A673 (cell line): ENCODE measurements at regions not wholly inside any gene's neighbourhood (a gene's known extent, or its start where the extent isn't known, plus 50 kb on each side); places are given as distances from the start of the nearest gene placed in this dataset.

ENCODE experiments used
- BruUV-seq: library from RNA; stranded (reverse); fragments of 400-500 nt; replicated peaks from 2 replicates; lab custom pipeline; 2021; lab: Mats Ljungman, UMichigan
- CTCF ChIA-PET: fragments of 300-600 bp; sonication (Branson Sonifier 250); formaldehyde crosslinking; loops from one replicate; lab custom pipeline; 2022; ENCODE audit warnings: antibody characterized with exemption; lab: Charles Lee
- POLR2A ChIA-PET: fragments of 300-600 bp; sonication (Branson Sonifier 250); formaldehyde crosslinking; loops from one replicate; lab custom pipeline; 2022; ENCODE audit warnings: antibody characterized with exemption; ENCODE audit not compliant: low non-redundant PET; lab: Charles Lee
- DNase-seq: peaks from one replicate; pipeline ENCODE4 v3.0.0-alpha.2; 2015; ENCODE audit warnings: low spot score
- H3K27ac ChIP-seq: fragments of 200-600 bp; sonication (generic); 2 replicates; pipeline ENCODE4 v1.5.1; 2016; ENCODE audit warnings: mixed run types, low read depth, mild to moderate bottlenecking, mixed read lengths, antibody characterized with exemption, low read length; ENCODE audit not compliant: poor library complexity, severe bottlenecking
- H3K27me3 ChIP-seq: fragments of 200-600 bp; sonication (generic); replicated peaks from 2 replicates; pipeline ENCODE4 v1.6.1; 2017; ENCODE audit warnings: mixed run types, low read depth, mild to moderate bottlenecking, mixed read lengths, antibody characterized with exemption, low read length; ENCODE audit not compliant: insufficient read depth, poor library complexity
- H3K36me3 ChIP-seq: fragments of 200-600 bp; sonication (generic); 2 replicates; pipeline ENCODE4 v1.6.1; 2016; ENCODE audit warnings: mixed run types, mild to moderate bottlenecking, mixed read lengths, antibody characterized with exemption, low read length; ENCODE audit not compliant: insufficient read depth, poor library complexity, severe bottlenecking
- H3K4me1 ChIP-seq: fragments of 200-600 bp; sonication (generic); 2 replicates; pipeline ENCODE4 v1.6.1; 2017; ENCODE audit warnings: mixed run types, mild to moderate bottlenecking, mixed read lengths, antibody characterized with exemption, low read length; ENCODE audit not compliant: insufficient read depth, poor library complexity, severe bottlenecking
- H3K4me3 ChIP-seq: fragments of 200-600 bp; sonication (generic); 2 replicates; pipeline ENCODE4 v1.5.1; 2016; ENCODE audit warnings: low read depth, mixed run types, mild to moderate bottlenecking, mixed read lengths, low read length; ENCODE audit not compliant: poor library complexity, severe bottlenecking
- H3K9me3 ChIP-seq: fragments of 200-600 bp; sonication (generic); 2 replicates; pipeline ENCODE4 v1.6.1; 2016; ENCODE audit warnings: mixed run types, low read depth, mild to moderate bottlenecking, mixed read lengths, antibody characterized with exemption, low read length; ENCODE audit not compliant: poor library complexity, severe bottlenecking
- EZH2 ChIP-seq: fragments of 200-600 bp; sonication (generic); IDR thresholded peaks from 2 replicates; pipeline ENCODE4 v1.6.1; 2017; ENCODE audit warnings: borderline replicate concordance, low read depth, mild to moderate bottlenecking, mixed read lengths, antibody characterized with exemption, low read length; ENCODE audit not compliant: poor library complexity, severe bottlenecking
- intact Hi-C: fragments of 100-400 bp; cut with micrococcal nuclease; formaldehyde crosslinking; loops from one replicate; pipeline ENCODE4 v1.10.0; 2022; ENCODE audit not compliant: unreplicated experiment
- TF ChIP-seq, protein P1 (sequence below): fragments of 300-800, 200-600 bp; sonication (generic); conservative IDR thresholded peaks from 2 replicates; pipeline ENCODE4 v1.5.1; 2017; ENCODE audit warnings: low read depth, mild to moderate bottlenecking, antibody characterized with exemption, low read length, moderate library complexity, mixed read lengths

DNA sequence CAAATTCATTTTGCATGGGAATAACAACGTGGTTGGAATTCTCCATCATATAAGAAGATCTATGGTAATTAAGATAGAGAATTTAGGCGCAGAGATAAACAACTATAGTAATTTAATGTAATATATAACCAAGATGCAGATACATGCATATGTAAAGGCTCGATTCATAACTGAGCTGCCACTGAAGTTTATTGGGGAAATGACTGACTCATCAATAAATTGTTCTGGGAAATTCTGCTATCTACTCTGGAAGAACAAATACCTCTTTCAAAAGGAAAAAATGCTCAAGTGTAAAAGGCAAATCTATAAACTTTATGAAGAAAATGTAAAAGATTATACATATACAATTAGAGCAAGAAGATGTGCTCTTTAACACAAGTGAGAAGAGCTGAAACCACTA, 596.4 kb downstream of the MMUT start:
- intact Hi-C loops: no loop called here
- ChIA-PET CTCF (no interaction called here), POLR2A (no interaction called here)
- no peaks in the 10 kb centered on the region for H3K36me3 ChIP-seq
- H3K4me3 ChIP-seq: no peak overlapping the region
- TF ChIP-seq, protein P1, sequence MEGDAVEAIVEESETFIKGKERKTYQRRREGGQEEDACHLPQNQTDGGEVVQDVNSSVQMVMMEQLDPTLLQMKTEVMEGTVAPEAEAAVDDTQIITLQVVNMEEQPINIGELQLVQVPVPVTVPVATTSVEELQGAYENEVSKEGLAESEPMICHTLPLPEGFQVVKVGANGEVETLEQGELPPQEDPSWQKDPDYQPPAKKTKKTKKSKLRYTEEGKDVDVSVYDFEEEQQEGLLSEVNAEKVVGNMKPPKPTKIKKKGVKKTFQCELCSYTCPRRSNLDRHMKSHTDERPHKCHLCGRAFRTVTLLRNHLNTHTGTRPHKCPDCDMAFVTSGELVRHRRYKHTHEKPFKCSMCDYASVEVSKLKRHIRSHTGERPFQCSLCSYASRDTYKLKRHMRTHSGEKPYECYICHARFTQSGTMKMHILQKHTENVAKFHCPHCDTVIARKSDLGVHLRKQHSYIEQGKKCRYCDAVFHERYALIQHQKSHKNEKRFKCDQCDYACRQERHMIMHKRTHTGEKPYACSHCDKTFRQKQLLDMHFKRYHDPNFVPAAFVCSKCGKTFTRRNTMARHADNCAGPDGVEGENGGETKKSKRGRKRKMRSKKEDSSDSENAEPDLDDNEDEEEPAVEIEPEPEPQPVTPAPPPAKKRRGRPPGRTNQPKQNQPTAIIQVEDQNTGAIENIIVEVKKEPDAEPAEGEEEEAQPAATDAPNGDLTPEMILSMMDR: no peak
- TF ChIP-seq EZH2: no peak
- BruUV-seq: no TSS peak
- H3K27ac ChIP-seq: no peak overlapping the region
- no peaks in the 10 kb centered on the region for H3K27me3 ChIP-seq
- H3K4me1 ChIP-seq: no peaks in the 10 kb centered on the region
- peaks cover 6% of the 10 kb centered on the region for H3K9me3 ChIP-seq
- no peak for DNase-seq

DNA sequence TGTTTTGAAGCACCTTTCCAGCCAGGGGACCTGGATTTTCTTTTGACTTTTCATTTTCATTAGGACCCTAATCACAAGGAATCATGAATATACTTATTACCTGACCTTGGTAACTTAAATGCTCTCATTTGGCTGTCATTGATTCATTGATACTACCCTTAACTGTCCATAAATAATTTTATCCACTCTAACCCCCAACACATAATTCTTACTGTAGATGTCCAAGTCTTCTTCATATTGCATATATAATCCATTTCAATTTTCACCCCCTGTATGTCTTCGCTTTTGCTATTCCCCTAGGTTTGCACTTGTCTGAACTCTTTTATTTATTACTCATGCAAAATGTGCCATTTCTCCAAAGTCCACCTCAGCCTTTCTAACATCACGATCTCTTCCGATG, 602.9 kb downstream of the MMUT start:
- intact Hi-C loops: no loop called here
- Histone ChIP-seq H3K9me3 (peaks cover 4% of the 10 kb centered on the region), H3K27me3 (no peaks in the 10 kb centered on the region), H3K36me3 (no peaks in the 10 kb centered on the region), H3K4me1 (no peaks in the 10 kb centered on the region), H3K4me3 (no peak overlapping the region), H3K27ac (no peak overlapping the region)
- TF ChIP-seq, protein P1: no peak
- no peak for TF ChIP-seq EZH2
- no TSS peak for BruUV-seq
- ChIA-PET CTCF (interaction anchor here (0.6 kb wide), 1 partner anchor 179 kb away, joined by 3 read pairs; no protein-coding TSS in a partner anchor), POLR2A (no interaction called here)
- DNase-seq: no peak

DNA sequence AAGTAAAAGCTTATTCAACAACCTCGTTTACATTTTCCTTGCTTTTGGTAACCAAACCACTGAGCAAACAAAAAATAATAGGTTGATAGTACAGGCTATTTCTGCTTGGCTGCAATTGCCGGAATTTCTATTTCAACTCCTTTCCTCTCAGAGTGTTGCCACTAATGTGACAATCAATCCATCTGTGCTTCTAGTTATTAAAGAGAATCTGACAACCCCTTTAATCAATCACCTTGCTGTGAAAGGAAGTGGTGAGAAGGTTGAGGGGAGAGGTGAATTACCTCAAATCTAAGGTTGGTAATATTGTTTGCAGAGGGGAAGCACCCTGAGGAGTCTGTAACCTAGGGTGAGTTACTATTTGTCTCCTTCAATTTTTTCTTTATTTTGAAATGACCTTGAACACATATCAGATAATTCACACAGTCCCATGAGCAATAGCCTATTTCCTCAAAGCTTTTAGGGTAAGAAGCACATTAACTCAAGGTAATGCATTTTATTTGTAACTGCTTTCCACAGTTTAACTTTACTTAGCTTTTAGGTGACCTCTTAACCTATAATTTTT, 603.4 kb downstream of the MMUT start:
- CTCF ChIA-PET: interaction anchor here (0.6 kb wide), 1 partner anchor 178 kb away, joined by 3 read pairs; no protein-coding TSS in a partner anchor
- Histone ChIP-seq H3K27me3 (no peaks in the 10 kb centered on the region), H3K4me3 (no peak overlapping the region), H3K9me3 (peaks cover 4% of the 10 kb centered on the region), H3K36me3 (no peaks in the 10 kb centered on the region), H3K27ac (no peak overlapping the region), H3K4me1 (no peaks in the 10 kb centered on the region)
- BruUV-seq: no TSS peak
- intact Hi-C loops: no loop called here
- POLR2A ChIA-PET: no interaction called here
- no peak for TF ChIP-seq EZH2
- TF ChIP-seq, protein P1: no peak
- DNase-seq: no peak
